ENCODE measurements at regions not wholly inside any gene's neighbourhood (a gene's known extent, or its start where the extent isn't known, plus 50 kb on each side); places are given as distances from the start of the nearest gene placed in this dataset.
A peak's percentile ranks its signal among the peaks of the same experiment; 100 is the strongest.

DNA sequence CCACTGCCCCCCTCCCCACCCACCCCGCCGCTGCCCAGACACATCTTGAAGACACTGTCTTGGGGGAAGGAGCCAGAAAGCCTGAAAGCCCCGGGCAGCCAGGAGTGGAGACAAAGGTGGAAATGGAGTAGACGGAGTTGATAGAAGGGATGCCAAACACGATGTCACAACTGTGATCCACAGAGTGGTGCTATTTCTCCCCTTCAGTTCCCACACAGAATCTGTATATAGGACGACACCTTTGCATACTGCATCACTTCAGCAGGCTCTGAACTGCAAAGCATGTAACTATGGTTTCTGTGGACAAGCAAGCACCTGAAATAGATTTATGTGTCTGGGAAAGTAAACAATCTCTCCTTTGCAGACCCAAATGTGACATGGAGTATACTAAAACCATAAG is 56.4 kb upstream of the F13A1 start:
- H3K27me3 ChIP-seq: no peaks in the 10 kb centered on the region
- intact Hi-C loops (cut with DNase I): no loop called here
- no peak for DNase-seq
- no peak overlapping the region for H3K4me3 ChIP-seq
- no peak overlapping the region for H3K27ac ChIP-seq
- TF ChIP-seq POLR2A (IDR thresholded peaks at IDR 0.05): no peak
- no peaks in the 10 kb centered on the region for H3K4me1 ChIP-seq
- peaks cover 0 to 2% (median 0%) of the 10 kb centered on the region in 4 donors for H3K9me3 ChIP-seq
- 77 to 87% methylated on average over 6 of the region's 6 CpGs for WGBS, 2 donors
- H3K36me3 ChIP-seq: no peaks in the 10 kb centered on the region

DNA sequence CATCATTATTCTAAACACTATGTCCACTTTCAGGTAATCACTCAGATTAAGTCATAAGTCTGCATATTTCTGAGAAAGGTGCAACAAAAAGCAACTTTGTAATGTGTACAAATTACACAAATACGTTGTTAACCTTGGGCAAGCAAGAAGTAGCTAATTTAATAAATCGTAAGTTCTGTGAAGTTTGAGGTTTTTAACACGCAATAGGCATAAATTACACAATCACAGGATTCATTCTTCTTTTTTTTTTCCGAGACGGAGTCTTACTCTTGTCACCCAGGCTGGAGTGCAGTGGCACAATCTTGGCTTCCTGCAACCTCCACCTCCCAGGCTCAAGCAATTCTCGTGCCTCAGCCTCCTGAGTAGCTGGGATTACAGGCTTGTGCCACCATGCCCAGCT is 57.2 kb upstream of the F13A1 start:
- TF ChIP-seq, protein P1, sequence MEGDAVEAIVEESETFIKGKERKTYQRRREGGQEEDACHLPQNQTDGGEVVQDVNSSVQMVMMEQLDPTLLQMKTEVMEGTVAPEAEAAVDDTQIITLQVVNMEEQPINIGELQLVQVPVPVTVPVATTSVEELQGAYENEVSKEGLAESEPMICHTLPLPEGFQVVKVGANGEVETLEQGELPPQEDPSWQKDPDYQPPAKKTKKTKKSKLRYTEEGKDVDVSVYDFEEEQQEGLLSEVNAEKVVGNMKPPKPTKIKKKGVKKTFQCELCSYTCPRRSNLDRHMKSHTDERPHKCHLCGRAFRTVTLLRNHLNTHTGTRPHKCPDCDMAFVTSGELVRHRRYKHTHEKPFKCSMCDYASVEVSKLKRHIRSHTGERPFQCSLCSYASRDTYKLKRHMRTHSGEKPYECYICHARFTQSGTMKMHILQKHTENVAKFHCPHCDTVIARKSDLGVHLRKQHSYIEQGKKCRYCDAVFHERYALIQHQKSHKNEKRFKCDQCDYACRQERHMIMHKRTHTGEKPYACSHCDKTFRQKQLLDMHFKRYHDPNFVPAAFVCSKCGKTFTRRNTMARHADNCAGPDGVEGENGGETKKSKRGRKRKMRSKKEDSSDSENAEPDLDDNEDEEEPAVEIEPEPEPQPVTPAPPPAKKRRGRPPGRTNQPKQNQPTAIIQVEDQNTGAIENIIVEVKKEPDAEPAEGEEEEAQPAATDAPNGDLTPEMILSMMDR (IDR thresholded peaks at IDR 0.05): no peak
- TF ChIP-seq POLR2A (IDR thresholded peaks at IDR 0.05): no peak
- no peak for TF ChIP-seq EP300 (IDR thresholded peaks at IDR 0.05)
- no peak for TF ChIP-seq POLR2AphosphoS5 (IDR thresholded peaks at IDR 0.05)
- WGBS, 2 donors: 78 to 85% methylated on average over 6 of the region's 6 CpGs
- Histone ChIP-seq H3K27me3 (no peaks in the 10 kb centered on the region), H3K4me1 (no peaks in the 10 kb centered on the region), H3K4me3 (no peak overlapping the region), H3K27ac (no peak overlapping the region), H3K36me3 (no peaks in the 10 kb centered on the region), H3K9me3 (peaks cover 0 to 2% (median 0%) of the 10 kb centered on the region in 4 donors)
- intact Hi-C loops (cut with DNase I): no loop called here
- no peak for DNase-seq

DNA sequence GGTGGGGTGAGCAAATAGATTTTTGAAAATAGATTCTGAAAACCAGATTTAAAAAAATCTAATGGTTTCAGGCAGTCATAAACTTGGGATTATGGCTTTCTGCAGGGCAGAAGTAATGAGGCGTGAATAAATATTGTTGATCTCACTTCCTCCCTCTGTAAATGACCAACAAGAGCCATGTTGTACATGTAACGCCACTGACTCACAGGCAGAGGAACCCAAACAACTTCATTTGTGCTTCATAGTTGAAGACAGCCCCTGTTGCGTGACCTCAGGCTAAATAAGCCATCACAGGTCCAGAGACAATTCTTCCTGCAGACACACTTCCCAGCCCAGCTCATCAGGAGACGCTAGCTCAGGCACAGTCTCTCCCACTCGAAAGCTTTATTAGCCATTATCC is 59.1 kb upstream of the F13A1 start:
- intact Hi-C loops (cut with DNase I): no loop called here

DNA sequence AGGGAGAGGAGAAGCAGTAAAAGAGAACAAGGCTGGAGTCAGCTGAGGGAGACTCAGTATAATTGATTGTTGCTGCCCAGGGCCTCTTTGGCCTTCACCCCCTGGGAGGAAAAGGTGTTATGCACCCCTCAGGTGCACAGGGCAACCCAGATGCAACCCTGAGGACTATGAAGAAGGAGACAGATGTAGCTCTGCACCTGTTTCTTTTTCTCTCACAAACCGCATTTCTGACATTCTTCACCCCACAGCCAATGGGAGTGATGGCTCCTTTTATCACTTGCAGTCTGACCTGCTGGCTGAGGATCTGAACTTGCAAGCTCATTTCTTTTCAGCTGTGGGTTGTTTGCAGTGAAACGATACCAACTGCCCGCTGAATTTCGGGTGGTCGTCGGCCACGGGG is 64.1 kb upstream of the F13A1 start:
- H3K36me3 ChIP-seq: no peaks in the 10 kb centered on the region
- H3K27me3 ChIP-seq: no peaks in the 10 kb centered on the region
- intact Hi-C loops (cut with DNase I): no loop called here
- DNase-seq: no peak
- WGBS, 2 donors: 43 to 70% methylated on average over 7 of the region's 7 CpGs
- TF ChIP-seq POLR2AphosphoS5 (IDR thresholded peaks at IDR 0.05) (no peak), EP300 (IDR thresholded peaks at IDR 0.05) (no peak), POLR2A (IDR thresholded peaks at IDR 0.05) (no peak)
- TF ChIP-seq, protein P1 (IDR thresholded peaks at IDR 0.05): no peak
- H3K4me1 ChIP-seq: no peaks in the 10 kb centered on the region
- H3K27ac ChIP-seq: no peak overlapping the region
- no peak overlapping the region for H3K4me3 ChIP-seq
- no peaks in the 10 kb centered on the region for H3K9me3 ChIP-seq

More for the DNA sequence above, 59.1 kb upstream of the F13A1 start:
- Histone ChIP-seq H3K36me3 (no peaks in the 10 kb centered on the region), H3K4me3 (no peak overlapping the region), H3K27me3 (no peaks in the 10 kb centered on the region), H3K9me3 (peaks cover 0 to 2% (median 0%) of the 10 kb centered on the region in 4 donors), H3K27ac (no peak overlapping the region), H3K4me1 (no peaks in the 10 kb centered on the region)
- no peak for DNase-seq
- TF ChIP-seq, protein P1 (IDR thresholded peaks at IDR 0.05): no peak
- TF ChIP-seq EP300 (IDR thresholded peaks at IDR 0.05) (no peak), POLR2A (IDR thresholded peaks at IDR 0.05) (no peak), POLR2AphosphoS5 (IDR thresholded peaks at IDR 0.05) (no peak)
- WGBS, 2 donors: 66 to 74% methylated on average over 5 of the region's 5 CpGs

DNA sequence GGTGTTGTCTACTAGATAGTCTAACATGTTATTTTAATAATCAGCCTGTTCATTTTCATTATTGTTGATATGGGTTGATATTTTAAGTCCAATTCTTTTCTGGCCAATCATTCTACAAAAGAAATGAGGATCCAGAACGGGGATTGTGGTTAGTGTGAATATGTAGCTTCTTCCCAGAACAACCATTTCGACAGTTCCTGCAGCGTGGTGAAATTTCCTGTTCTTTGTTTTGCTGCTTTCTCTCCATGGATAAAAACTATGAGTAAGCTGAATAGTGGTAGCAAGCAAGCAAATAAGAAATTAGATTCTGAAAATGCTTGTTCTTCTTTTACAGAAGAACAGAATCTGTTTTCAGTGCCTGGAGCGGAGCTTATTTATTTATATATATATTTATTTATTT is 65.5 kb upstream of the F13A1 start:
- H3K4me3 ChIP-seq: no peak overlapping the region
- no peak overlapping the region for H3K27ac ChIP-seq
- intact Hi-C loops (cut with DNase I): no loop called here
- no peaks in the 10 kb centered on the region for H3K36me3 ChIP-seq
- TF ChIP-seq, protein P1 (IDR thresholded peaks at IDR 0.05): no peak
- peak in 1 of 4 donors; percentile 13 for TF ChIP-seq POLR2AphosphoS5 (IDR thresholded peaks at IDR 0.05)
- no peak for TF ChIP-seq POLR2A (IDR thresholded peaks at IDR 0.05)
- DNase-seq: no peak
- WGBS, 2 donors: 55 to 74% methylated on average over 4 of the region's 4 CpGs
- H3K4me1 ChIP-seq: no peaks in the 10 kb centered on the region
- no peaks in the 10 kb centered on the region for H3K9me3 ChIP-seq
- no peaks in the 10 kb centered on the region for H3K27me3 ChIP-seq
